Uterus (tissue), 3 donors: ENCODE measurements at regions not wholly inside any gene's neighbourhood (a gene's known extent, or its start where the extent isn't known, plus 50 kb on each side); places are given as distances from the start of the nearest gene placed in this dataset.

Experiments
- DNase-seq, 2 donors: peaks; one replicate each; pipeline ENCODE4 v3.0.0-alpha.2; 2019 to 2020
- H3K27ac ChIP-seq, 2 donors: fragments of 200-600 bp; sonication (generic); 1 replicate in 1 of 2; 2 replicates in 1 of 2; pipeline ENCODE4 v1.5.1; 2016 to 2018
- H3K27me3 ChIP-seq, 2 donors: fragments of 200-600 bp; sonication (generic); one replicate each; pipeline ENCODE4 v1.5.1; 2018 to 2019; ENCODE audit warnings: control low read depth in 1 of 2
- H3K36me3 ChIP-seq, 2 donors: fragments of 200-600 bp; sonication (generic); one replicate each; pipeline ENCODE4 v1.5.1; 2019; ENCODE audit warnings: control low read depth in 1 of 2
- H3K4me1 ChIP-seq, 2 donors: fragments of 200-600 bp; sonication (generic); one replicate each; pipeline ENCODE4 v1.5.1; 2018 to 2019; ENCODE audit warnings: control low read depth in 1 of 2
- H3K4me3 ChIP-seq, 2 donors: fragments of 200-600 bp; sonication (generic); 1 replicate in 1 of 2; 2 replicates in 1 of 2; pipeline ENCODE4 v1.5.1; 2018 to 2019; ENCODE audit warnings: mild to moderate bottlenecking in 1 of 2
- H3K9me3 ChIP-seq, 2 donors: fragments of 200-600 bp; sonication (generic); one replicate each; pipeline ENCODE4 v1.5.1; 2019; ENCODE audit warnings: control low read depth in 1 of 2
- POLR2A ChIP-seq, 2 donors: fragments of 450-650 bp; IDR thresholded peaks; one replicate each; pipeline ENCODE4 v1.6.1; 2016; ENCODE audit warnings: antibody characterized with exemption in 2 of 2, mild to moderate bottlenecking in 1 of 2, moderate library complexity in 1 of 2
- intact Hi-C: fragments of 100-400 bp; cut with DNase I; formaldehyde crosslinking; loops from one replicate; pipeline ENCODE4 v1.15.1; 2023; ENCODE audit warnings: low total_unique reads
- TF ChIP-seq, protein P1 (sequence below), 4 experiments: fragments of 200-600 bp in 2 of 4; fragments of 450-650 bp in 2 of 4; sonication (generic) in 2 of 4; IDR thresholded peaks; one replicate each; pipeline ENCODE4 v1.5.1; 2016 to 2019; ENCODE audit warnings: antibody characterized with exemption in 4 of 4, mild to moderate bottlenecking in 2 of 4, moderate library complexity in 1 of 4
- donor health status: DM: yes; HTN: yes; CAD: no.

DNA sequence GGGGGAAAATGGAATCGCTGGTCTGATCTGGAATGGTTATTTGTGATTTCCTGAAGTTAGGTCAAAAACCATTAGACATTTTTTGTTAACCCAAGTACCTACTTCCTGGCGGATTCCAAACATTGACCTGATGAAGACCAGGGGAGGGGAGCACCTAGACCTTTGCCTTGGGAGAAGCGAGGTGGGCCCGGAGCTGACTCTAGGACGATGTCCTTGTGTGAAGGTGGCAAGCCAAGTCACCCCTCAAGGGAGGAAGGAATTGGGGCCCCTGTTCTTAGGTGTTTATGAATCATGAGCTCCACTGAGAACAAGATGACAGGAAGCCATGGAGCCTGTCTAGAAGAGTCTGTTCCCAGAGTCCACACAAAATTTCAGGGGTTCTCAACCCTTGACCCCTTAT, 204.9 kb upstream of the FOXF1 start:
- H3K27me3 ChIP-seq: no peaks in the 10 kb centered on the region
- H3K36me3 ChIP-seq: no peaks in the 10 kb centered on the region
- no peaks in the 10 kb centered on the region for H3K9me3 ChIP-seq
- DNase-seq: no peak
- H3K4me1 ChIP-seq: peaks cover 0 to 4% of the 10 kb centered on the region in 2 donors
- H3K27ac ChIP-seq: peak overlapping the region in 1 of 2 donors; percentile 63
- H3K4me3 ChIP-seq: no peak overlapping the region
- TF ChIP-seq, protein P1, sequence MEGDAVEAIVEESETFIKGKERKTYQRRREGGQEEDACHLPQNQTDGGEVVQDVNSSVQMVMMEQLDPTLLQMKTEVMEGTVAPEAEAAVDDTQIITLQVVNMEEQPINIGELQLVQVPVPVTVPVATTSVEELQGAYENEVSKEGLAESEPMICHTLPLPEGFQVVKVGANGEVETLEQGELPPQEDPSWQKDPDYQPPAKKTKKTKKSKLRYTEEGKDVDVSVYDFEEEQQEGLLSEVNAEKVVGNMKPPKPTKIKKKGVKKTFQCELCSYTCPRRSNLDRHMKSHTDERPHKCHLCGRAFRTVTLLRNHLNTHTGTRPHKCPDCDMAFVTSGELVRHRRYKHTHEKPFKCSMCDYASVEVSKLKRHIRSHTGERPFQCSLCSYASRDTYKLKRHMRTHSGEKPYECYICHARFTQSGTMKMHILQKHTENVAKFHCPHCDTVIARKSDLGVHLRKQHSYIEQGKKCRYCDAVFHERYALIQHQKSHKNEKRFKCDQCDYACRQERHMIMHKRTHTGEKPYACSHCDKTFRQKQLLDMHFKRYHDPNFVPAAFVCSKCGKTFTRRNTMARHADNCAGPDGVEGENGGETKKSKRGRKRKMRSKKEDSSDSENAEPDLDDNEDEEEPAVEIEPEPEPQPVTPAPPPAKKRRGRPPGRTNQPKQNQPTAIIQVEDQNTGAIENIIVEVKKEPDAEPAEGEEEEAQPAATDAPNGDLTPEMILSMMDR (IDR thresholded peaks at IDR 0.05): no peak
- no peak for TF ChIP-seq POLR2A (IDR thresholded peaks at IDR 0.05)
- intact Hi-C loops: no loop called here

DNA sequence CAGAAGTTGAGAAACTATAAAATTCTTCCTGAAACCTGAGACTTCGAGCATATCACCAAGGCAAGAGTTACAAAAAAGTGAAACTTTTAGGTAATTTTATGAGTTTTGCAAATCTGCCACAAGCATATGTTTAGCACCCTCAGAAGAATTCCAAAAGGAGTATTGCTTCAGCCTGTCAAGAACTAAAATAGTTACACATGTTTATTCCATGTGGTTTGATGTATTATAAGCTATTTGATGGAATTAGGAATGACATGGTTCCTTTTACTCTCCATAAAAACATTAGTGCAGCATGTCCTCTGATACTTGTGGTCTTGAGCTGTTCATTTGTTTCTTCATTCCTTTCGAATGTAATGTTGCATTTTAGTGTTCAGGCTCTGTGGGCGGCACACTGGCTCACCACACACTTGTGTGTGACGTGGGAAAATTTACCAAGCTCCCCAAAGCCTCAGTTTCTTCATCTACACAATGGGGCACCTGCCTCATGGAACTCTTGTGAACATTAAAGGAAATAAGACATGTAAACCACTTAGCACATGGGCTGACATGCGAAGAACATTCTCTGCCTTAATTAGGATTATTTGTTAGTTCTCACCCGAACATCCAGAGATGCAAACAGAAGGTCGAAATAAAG, 204.2 kb upstream of the FOXF1 start:
- Histone ChIP-seq H3K36me3 (no peaks in the 10 kb centered on the region), H3K4me3 (no peak overlapping the region), H3K27me3 (no peaks in the 10 kb centered on the region), H3K4me1 (peaks cover 0 to 4% of the 10 kb centered on the region in 2 donors), H3K9me3 (no peaks in the 10 kb centered on the region), H3K27ac (peak overlapping the region in 1 of 2 donors; percentile 1)
- intact Hi-C loops: no loop called here
- no peak for DNase-seq
- TF ChIP-seq, protein P1 (IDR thresholded peaks at IDR 0.05): no peak
- no peak for TF ChIP-seq POLR2A (IDR thresholded peaks at IDR 0.05)

DNA sequence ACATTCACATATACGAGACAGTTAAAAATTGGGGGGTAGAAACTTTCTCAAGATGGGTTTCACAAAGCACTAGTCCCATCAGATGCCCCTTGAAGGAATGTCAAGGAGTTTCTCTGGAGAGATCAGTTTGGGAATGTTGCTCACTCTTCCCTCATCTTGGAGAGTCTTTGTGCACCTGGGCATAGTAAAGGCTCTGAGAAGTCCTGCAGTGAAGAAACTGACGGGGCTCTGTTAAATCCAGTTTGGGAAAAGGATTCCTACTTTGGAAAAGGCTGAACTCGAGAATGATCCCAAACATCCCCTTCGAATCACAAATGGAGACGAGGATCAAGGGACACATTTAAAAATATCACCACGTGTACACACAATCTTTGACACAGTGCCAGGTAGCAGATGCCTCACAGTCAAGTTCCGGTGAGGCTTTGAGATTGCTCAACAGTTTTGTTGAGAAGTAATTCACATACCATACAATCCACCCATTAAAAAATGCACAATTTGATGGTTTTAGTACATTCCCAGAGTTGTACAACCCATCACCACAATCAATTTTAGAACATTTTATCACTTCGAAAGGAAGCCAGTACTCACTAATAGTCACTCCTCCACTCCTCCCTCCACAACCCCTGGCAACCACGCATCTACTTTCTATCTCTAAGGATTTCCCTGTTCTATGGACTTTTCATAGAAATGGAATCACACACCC, 203.4 kb upstream of the FOXF1 start:
- no peaks in the 10 kb centered on the region for H3K27me3 ChIP-seq
- TF ChIP-seq, protein P1 (IDR thresholded peaks at IDR 0.05): no peak
- TF ChIP-seq POLR2A (IDR thresholded peaks at IDR 0.05): no peak
- intact Hi-C loops: no loop called here
- no peak overlapping the region for H3K4me3 ChIP-seq
- no peak overlapping the region for H3K27ac ChIP-seq
- DNase-seq: peak in 1 of 2 donors; percentile 38
- H3K4me1 ChIP-seq: peaks cover 0 to 4% of the 10 kb centered on the region in 2 donors
- H3K36me3 ChIP-seq: no peaks in the 10 kb centered on the region
- H3K9me3 ChIP-seq: no peaks in the 10 kb centered on the region

DNA sequence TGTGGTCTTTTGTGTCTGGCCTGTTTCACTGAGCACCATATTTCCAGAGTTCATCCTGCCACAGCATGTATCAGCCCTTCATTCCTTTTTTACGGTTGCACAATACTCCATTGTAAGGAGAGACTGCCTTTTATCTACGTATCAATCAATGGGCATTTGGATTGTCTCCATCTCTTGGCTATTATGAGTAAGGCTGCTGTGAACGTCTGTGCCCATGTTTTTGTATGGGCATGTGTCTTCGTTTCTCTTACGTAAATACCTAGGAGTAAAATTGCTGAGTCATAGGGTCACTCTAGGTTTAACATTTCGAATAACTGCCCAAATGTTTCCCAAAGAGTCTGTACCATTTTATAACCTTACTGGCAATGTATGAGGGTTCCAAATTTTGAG, 202.8 kb upstream of the FOXF1 start:
- H3K27ac ChIP-seq: no peak overlapping the region
- DNase-seq: no peak
- no peak for TF ChIP-seq POLR2A (IDR thresholded peaks at IDR 0.05)
- TF ChIP-seq, protein P1 (IDR thresholded peaks at IDR 0.05): no peak
- H3K4me1 ChIP-seq: peaks cover 0 to 4% of the 10 kb centered on the region in 2 donors
- H3K27me3 ChIP-seq: no peaks in the 10 kb centered on the region
- no peaks in the 10 kb centered on the region for H3K9me3 ChIP-seq
- no peaks in the 10 kb centered on the region for H3K36me3 ChIP-seq
- intact Hi-C loops: no loop called here
- H3K4me3 ChIP-seq: no peak overlapping the region

DNA sequence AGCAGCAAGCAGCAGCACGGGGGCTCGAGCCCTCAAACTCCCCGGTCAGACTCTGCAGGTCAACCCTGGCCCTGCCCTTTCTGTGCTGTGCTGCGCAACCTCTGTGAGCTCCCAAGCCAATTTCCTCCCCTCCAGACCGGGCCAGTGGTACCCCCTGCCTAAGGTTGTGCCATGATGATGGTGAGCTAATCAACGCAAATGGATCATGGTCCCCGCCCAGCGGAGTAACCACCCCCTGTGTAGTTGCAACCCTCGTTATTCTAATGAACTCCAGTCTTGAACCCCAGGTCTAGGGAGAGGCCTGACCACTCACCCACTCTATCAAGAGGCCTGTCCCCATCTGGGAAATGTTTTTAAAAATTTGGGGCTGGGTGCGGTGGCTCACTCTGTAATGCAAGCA, 201.8 kb upstream of the FOXF1 start:
- peaks cover 0 to 2% of the 10 kb centered on the region in 2 donors for H3K4me1 ChIP-seq
- intact Hi-C loops: no loop called here
- H3K27me3 ChIP-seq: no peaks in the 10 kb centered on the region
- no peak for DNase-seq
- H3K9me3 ChIP-seq: no peaks in the 10 kb centered on the region
- TF ChIP-seq, protein P1 (IDR thresholded peaks at IDR 0.05): no peak
- no peak for TF ChIP-seq POLR2A (IDR thresholded peaks at IDR 0.05)
- no peak overlapping the region for H3K27ac ChIP-seq
- no peak overlapping the region for H3K4me3 ChIP-seq
- no peaks in the 10 kb centered on the region for H3K36me3 ChIP-seq
